IMR-90 (cell line): ENCODE measurements at regions not wholly inside any gene's neighbourhood (a gene's known extent, or its start where the extent isn't known, plus 50 kb on each side); places are given as distances from the start of the nearest gene placed in this dataset.

Experiments used
- ATAC-seq: fragments of 200-7000 bp; cut with Tn5 transposase; 2 replicates; pipeline ENCODE4 v1.9.1; 2020; ENCODE audit warnings: low read depth, mild to moderate bottlenecking, moderate library complexity
- BruUV-seq: library from RNA; stranded (reverse); fragments of 400-500 nt; replicated peaks from 2 replicates; lab custom pipeline; 2021; lab: Mats Ljungman, UMichigan
- CTCF ChIA-PET: fragments of 300-600 bp; formaldehyde crosslinking; extraction: SDS; loops from one replicate; lab custom pipeline; 2021; ENCODE audit warnings: antibody characterized with exemption; lab: Yijun Ruan, JAX
- POLR2A ChIA-PET: fragments of 300-600 bp; sonication (Branson Sonifier 250); formaldehyde crosslinking; loops from one replicate; lab custom pipeline; 2022; ENCODE audit warnings: antibody characterized with exemption; ENCODE audit not compliant: unreplicated experiment; lab: Charles Lee
- DNase-seq: peaks from one replicate; pipeline ENCODE4 v3.0.0; 2013
- H2AFZ ChIP-seq: replicated peaks from 2 replicates; pipeline ENCODE3; 2013; ENCODE audit warnings: low read length, mild to moderate bottlenecking; ENCODE audit not compliant: poor library complexity
- H2AK5ac ChIP-seq: 2 replicates; pipeline ENCODE4 v1.6.1; 2013; ENCODE audit warnings: low read depth, low read length, inconsistent platforms
- H2AK9ac ChIP-seq: replicated peaks from 2 replicates; pipeline ENCODE3; 2013; ENCODE audit warnings: mild to moderate bottlenecking, low read depth, low read length, moderate library complexity; ENCODE audit not compliant: poor library complexity
- H2BK120ac ChIP-seq: 2 replicates; pipeline ENCODE4 v1.6.1; 2013; ENCODE audit warnings: low read depth, low read length, inconsistent platforms
- H2BK15ac ChIP-seq: 3 replicates; pipeline ENCODE4 v1.6.1; 2013; ENCODE audit warnings: low read depth, low read length, inconsistent platforms
- H2BK20ac ChIP-seq: 2 replicates; pipeline ENCODE4 v1.6.1; 2013; ENCODE audit warnings: low read depth, mild to moderate bottlenecking, inconsistent platforms, low read length, moderate library complexity
- H2BK5ac ChIP-seq: 2 replicates; pipeline ENCODE4 v1.6.1; 2013; ENCODE audit warnings: mild to moderate bottlenecking, low read depth, low read length, inconsistent platforms; ENCODE audit not compliant: poor library complexity, severe bottlenecking
- H3K14ac ChIP-seq: replicated peaks from 2 replicates; pipeline ENCODE4 v1.6.1; 2013; ENCODE audit warnings: low read depth, low read length, inconsistent platforms
- H3K18ac ChIP-seq: 2 replicates; pipeline ENCODE4 v1.6.1; 2013; ENCODE audit warnings: low read depth, low read length, control low read depth
- H3K23ac ChIP-seq: 2 replicates; pipeline ENCODE4 v1.6.1; 2013; ENCODE audit warnings: low read depth, low read length, inconsistent platforms
- H3K27ac ChIP-seq: 2 replicates; pipeline ENCODE4 v1.5.1; 2013; ENCODE audit warnings: mild to moderate bottlenecking, control low read depth, low read length; ENCODE audit not compliant: insufficient read depth
- H3K27me3 ChIP-seq: 2 replicates; pipeline ENCODE4 v1.6.1; 2013; ENCODE audit warnings: low read length; ENCODE audit not compliant: control insufficient read depth, insufficient read depth
- H3K36me3 ChIP-seq: 2 replicates; pipeline ENCODE4 v1.6.1; 2013; ENCODE audit warnings: low read length, mixed read lengths; ENCODE audit not compliant: control insufficient read depth, insufficient read depth
- H3K4ac ChIP-seq: 2 replicates; pipeline ENCODE4 v1.6.1; 2013; ENCODE audit warnings: low read depth, low read length, inconsistent platforms
- H3K4me1 ChIP-seq: 2 replicates; pipeline ENCODE4 v1.6.1; 2013; ENCODE audit warnings: low read length, mixed read lengths; ENCODE audit not compliant: control insufficient read depth, insufficient read depth
- H3K4me2 ChIP-seq: 2 replicates; pipeline ENCODE4 v1.6.1; 2013; ENCODE audit warnings: low read depth, mild to moderate bottlenecking, control low read depth, low read length, moderate library complexity
- H3K4me3 ChIP-seq: 2 replicates; pipeline ENCODE4 v1.5.1; 2013; ENCODE audit warnings: low read depth, mild to moderate bottlenecking, control low read depth, low read length, moderate library complexity; ENCODE audit not compliant: insufficient read depth
- H3K56ac ChIP-seq: 2 replicates; pipeline ENCODE4 v1.6.1; 2013; ENCODE audit warnings: low read length, inconsistent platforms; ENCODE audit not compliant: insufficient read depth; ENCODE audit errors: extremely low read depth
- H3K79me1 ChIP-seq, 2 experiments: 2 replicates each; pipeline ENCODE4 v1.6.1; 2013; ENCODE audit warnings: low read length in 2 of 2, inconsistent platforms in 1 of 2, low read depth in 1 of 2
- H3K9ac ChIP-seq: 2 replicates; pipeline ENCODE4 v1.6.1; 2013; ENCODE audit warnings: low read depth, low read length, control low read depth
- H3K9me1 ChIP-seq: 2 replicates; pipeline ENCODE4 v1.6.1; 2013; ENCODE audit warnings: low read length, inconsistent platforms; ENCODE audit not compliant: insufficient read depth
- H3K9me3 ChIP-seq: 2 replicates; pipeline ENCODE4 v1.6.1; 2013; ENCODE audit warnings: low read length; ENCODE audit not compliant: control insufficient read depth, insufficient read depth
- H4K20me1 ChIP-seq: 2 replicates; pipeline ENCODE4 v1.6.1; 2013; ENCODE audit warnings: low read length, inconsistent platforms; ENCODE audit not compliant: insufficient read depth
- H4K5ac ChIP-seq: 2 replicates; pipeline ENCODE4 v1.6.1; 2013; ENCODE audit warnings: mild to moderate bottlenecking, low read depth, low read length, control low read depth
- H4K8ac ChIP-seq, 2 experiments: 2 replicates each; pipeline ENCODE4 v1.6.1; 2013; ENCODE audit warnings: low read depth in 2 of 2, low read length in 2 of 2, control low read depth in 1 of 2, inconsistent platforms in 1 of 2
- H4K91ac ChIP-seq: 2 replicates; pipeline ENCODE4 v1.6.1; 2013; ENCODE audit warnings: low read depth, low read length, inconsistent platforms; ENCODE audit not compliant: insufficient read depth
- BHLHE40 ChIP-seq: fragments of 150-350 bp; IDR thresholded peaks from 2 replicates; pipeline ENCODE4 v1.6.1; 2016; ENCODE audit warnings: mild to moderate bottlenecking, low read depth, low read length
- CEBPB ChIP-seq: IDR thresholded peaks from 2 replicates; pipeline ENCODE4 v1.6.1; 2012; ENCODE audit warnings: low read depth, low read length, improper control_type of control experiment
- FOS ChIP-seq: fragments of 150-350 bp; IDR thresholded peaks from 2 replicates; pipeline ENCODE4 v1.6.1; 2016; ENCODE audit warnings: low read depth, low read length
- MAFK ChIP-seq: IDR thresholded peaks from 2 replicates; pipeline ENCODE4 v1.6.1; 2012; ENCODE audit warnings: low read depth, low read length, improper control_type of control experiment
- MAZ ChIP-seq: IDR thresholded peaks from 2 replicates; pipeline ENCODE4 v1.6.1; 2012; ENCODE audit warnings: low read depth, mild to moderate bottlenecking, low read length, improper control_type of control experiment, moderate library complexity, borderline replicate concordance
- MXI1 ChIP-seq: IDR thresholded peaks from 2 replicates; pipeline ENCODE4 v1.6.1; 2012; ENCODE audit warnings: low read depth, mild to moderate bottlenecking, low read length, moderate library complexity, borderline replicate concordance
- NFE2L2 ChIP-seq: fragments of 150-350 bp; IDR thresholded peaks from 2 replicates; pipeline ENCODE4 v1.6.1; 2016; ENCODE audit warnings: low read depth, mild to moderate bottlenecking, low read length
- POLR2A ChIP-seq: IDR thresholded peaks from 2 replicates; pipeline ENCODE4 v1.6.1; 2012; ENCODE audit warnings: mild to moderate bottlenecking, low read depth, low read length
- RAD21 ChIP-seq: IDR thresholded peaks from 2 replicates; pipeline ENCODE4 v1.6.1; 2012; ENCODE audit warnings: low read length, improper control_type of control experiment
- RCOR1 ChIP-seq: IDR thresholded peaks from 2 replicates; pipeline ENCODE4 v1.6.1; 2012; ENCODE audit warnings: mild to moderate bottlenecking, low read length, improper control_type of control experiment; ENCODE audit not compliant: insufficient replicate concordance
- SMC3 ChIP-seq: fragments of 150-350 bp; IDR thresholded peaks from 2 replicates; pipeline ENCODE4 v1.6.1; 2016; ENCODE audit warnings: low read depth, mild to moderate bottlenecking, antibody characterized with exemption, low read length, moderate library complexity
- WGBS, 2 experiments: methylation state at CpG; one replicate each; pipeline versions ENCODE4 v1.1.5 to v1.1.7; 2013; ENCODE audit warnings: missing lambda C conversion rate in 2 of 2; ENCODE audit not compliant: insufficient read length in 1 of 2; ENCODE audit errors: extremely low coverage in 2 of 2; 5-methylcytosine and 5-hydroxymethylcytosine counted together
- dilution Hi-C: fragments of 300-500 bp; cut with HindIII; formaldehyde crosslinking; loops from one replicate; pipeline ENCODE4 v1.14.3; 2018; ENCODE audit warnings: low sequenced_read_pairs; ENCODE audit not compliant: unreplicated experiment
- in situ Hi-C: fragments of 300-500 bp; cut with MboI; formaldehyde crosslinking; loops from 3 replicates; pipeline ENCODE4 v1.14.3; 2019; ENCODE audit warnings: low sequenced_read_pairs, inconsistent platforms, mixed read lengths
- intact Hi-C: fragments of 100-400 bp; cut with micrococcal nuclease; formaldehyde crosslinking; loops from 2 replicates; pipeline ENCODE4 v1.10.0; 2022
- TF ChIP-seq, protein P1 (sequence below): fragments of 150-350 bp; IDR thresholded peaks from 2 replicates; pipeline ENCODE4 v1.6.1; 2016; ENCODE audit warnings: low read depth, mild to moderate bottlenecking, low read length, moderate library complexity, borderline replicate concordance
- TF ChIP-seq, protein P2 (sequence below): conservative IDR thresholded peaks from 2 replicates; pipeline ENCODE4 v1.5.1; 2012; ENCODE audit warnings: mild to moderate bottlenecking, low read depth, low read length, improper control_type of control experiment

DNA sequence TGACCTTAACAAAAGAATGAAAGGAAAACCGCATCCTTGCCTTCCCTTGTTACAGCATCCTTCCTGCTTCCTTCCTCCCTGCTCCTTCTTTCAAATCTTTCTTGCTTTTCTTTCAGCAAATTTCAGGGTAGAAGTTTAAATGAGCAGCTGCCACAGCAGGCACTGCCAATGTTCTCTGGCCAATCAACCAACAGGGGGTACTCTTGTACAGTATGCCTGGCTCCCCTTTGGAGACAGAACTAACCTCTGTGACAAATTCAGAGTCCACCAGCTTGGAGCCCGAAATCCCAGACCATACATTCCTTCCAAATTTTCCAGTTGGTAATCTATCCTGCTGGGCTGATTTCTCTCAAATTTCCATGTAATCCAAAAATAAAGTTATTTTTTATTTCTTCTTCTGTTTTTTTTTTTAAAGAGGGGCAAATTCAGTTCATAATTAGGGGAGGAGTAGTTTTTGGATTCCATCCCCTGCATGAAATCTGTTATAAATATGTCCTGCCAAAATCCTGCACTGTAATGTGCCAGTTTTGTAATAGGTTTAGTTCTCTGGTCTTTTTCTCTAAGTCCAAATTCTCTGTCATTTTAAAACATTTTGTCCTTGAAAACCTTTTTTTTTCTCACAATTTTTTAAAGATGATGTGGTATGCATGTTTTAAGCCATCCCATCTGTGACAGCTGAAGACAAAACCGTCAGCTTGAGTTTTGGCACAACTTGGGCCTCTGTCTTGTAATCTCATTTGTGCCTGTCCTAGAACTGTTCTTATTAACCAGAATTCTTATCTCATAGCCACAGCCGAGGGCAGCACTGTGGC lies 610.0 kb upstream of the LMO3 start:
- H3K9me1 ChIP-seq, result no peaks in the 10 kb centered on the region
- no peak overlapping the region for H3K18ac ChIP-seq
- TF ChIP-seq SMC3 (no peak), FOS (no peak), MAFK (no peak), RAD21 (no peak), POLR2A (no peak), MXI1 (no peak), RCOR1 (no peak), BHLHE40 (no peak), CEBPB (no peak), MAZ (no peak), NFE2L2 (no peak)
- TF ChIP-seq, protein P1, sequence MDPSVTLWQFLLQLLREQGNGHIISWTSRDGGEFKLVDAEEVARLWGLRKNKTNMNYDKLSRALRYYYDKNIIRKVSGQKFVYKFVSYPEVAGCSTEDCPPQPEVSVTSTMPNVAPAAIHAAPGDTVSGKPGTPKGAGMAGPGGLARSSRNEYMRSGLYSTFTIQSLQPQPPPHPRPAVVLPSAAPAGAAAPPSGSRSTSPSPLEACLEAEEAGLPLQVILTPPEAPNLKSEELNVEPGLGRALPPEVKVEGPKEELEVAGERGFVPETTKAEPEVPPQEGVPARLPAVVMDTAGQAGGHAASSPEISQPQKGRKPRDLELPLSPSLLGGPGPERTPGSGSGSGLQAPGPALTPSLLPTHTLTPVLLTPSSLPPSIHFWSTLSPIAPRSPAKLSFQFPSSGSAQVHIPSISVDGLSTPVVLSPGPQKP, result no peak
- TF ChIP-seq, protein P2, sequence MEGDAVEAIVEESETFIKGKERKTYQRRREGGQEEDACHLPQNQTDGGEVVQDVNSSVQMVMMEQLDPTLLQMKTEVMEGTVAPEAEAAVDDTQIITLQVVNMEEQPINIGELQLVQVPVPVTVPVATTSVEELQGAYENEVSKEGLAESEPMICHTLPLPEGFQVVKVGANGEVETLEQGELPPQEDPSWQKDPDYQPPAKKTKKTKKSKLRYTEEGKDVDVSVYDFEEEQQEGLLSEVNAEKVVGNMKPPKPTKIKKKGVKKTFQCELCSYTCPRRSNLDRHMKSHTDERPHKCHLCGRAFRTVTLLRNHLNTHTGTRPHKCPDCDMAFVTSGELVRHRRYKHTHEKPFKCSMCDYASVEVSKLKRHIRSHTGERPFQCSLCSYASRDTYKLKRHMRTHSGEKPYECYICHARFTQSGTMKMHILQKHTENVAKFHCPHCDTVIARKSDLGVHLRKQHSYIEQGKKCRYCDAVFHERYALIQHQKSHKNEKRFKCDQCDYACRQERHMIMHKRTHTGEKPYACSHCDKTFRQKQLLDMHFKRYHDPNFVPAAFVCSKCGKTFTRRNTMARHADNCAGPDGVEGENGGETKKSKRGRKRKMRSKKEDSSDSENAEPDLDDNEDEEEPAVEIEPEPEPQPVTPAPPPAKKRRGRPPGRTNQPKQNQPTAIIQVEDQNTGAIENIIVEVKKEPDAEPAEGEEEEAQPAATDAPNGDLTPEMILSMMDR, result no peak
- H2BK120ac ChIP-seq, result no peak overlapping the region
- DNase-seq (no peak), ATAC-seq (no peak)
- H4K20me1 ChIP-seq, result no peaks in the 10 kb centered on the region
- no peaks in the 10 kb centered on the region for H3K27me3 ChIP-seq
- H3K23ac ChIP-seq, result no peak overlapping the region
- no peak overlapping the region for H2AK9ac ChIP-seq
- in situ Hi-C loops, result no loop called here
- no peaks in the 10 kb centered on the region for H3K79me1 ChIP-seq
- no peak overlapping the region for H3K27ac ChIP-seq
- no peak overlapping the region for H2BK15ac ChIP-seq
- H3K56ac ChIP-seq, result no peak overlapping the region
- CTCF ChIA-PET, result no interaction called here
- H4K5ac ChIP-seq, result no peak overlapping the region
- H3K4me3 ChIP-seq, result no peak overlapping the region
- no peak overlapping the region for H2AK5ac ChIP-seq
- no peak overlapping the region for H3K14ac ChIP-seq
- dilution Hi-C loops, result no loop called here
- intact Hi-C loops, result no loop called here
- H3K4me1 ChIP-seq, result no peaks in the 10 kb centered on the region
- POLR2A ChIA-PET, result no interaction called here
- no peaks in the 10 kb centered on the region for H3K36me3 ChIP-seq
- peaks cover 6% of the 10 kb centered on the region; the same call in 1 of the 2 replicates for H3K9me3 ChIP-seq
- H2BK5ac ChIP-seq, result no peak overlapping the region
- H3K4me2 ChIP-seq, result no peak overlapping the region
- no TSS peak for BruUV-seq
- H2BK20ac ChIP-seq, result no peak overlapping the region
- WGBS, 2 experiments, result 13% methylated on average over 1 of the region's 4 CpGs; no CpG with 5 or more reads in 1 of the 2 experiments
- H3K4ac ChIP-seq, result no peak overlapping the region
- H4K91ac ChIP-seq, result no peak overlapping the region
- no peak overlapping the region for H3K9ac ChIP-seq
- H2AFZ ChIP-seq, result no peak overlapping the region
- H4K8ac ChIP-seq, result no peak overlapping the region
